HEK293 (cell line): ENCODE measurements at regions not wholly inside any gene's neighbourhood (a gene's known extent, or its start where the extent isn't known, plus 50 kb on each side); places are given as distances from the start of the nearest gene placed in this dataset.

Experiments used
- CTCF ChIA-PET: fragments of 350-600 bp; formaldehyde crosslinking; extraction: SDS; loops from one replicate; lab custom pipeline; 2021; ENCODE audit warnings: antibody characterized with exemption; lab: Yijun Ruan, JAX
- POLR2A ChIA-PET: fragments of 300-600 bp; formaldehyde crosslinking; extraction: SDS; loops from one replicate; lab custom pipeline; 2020; ENCODE audit warnings: antibody characterized with exemption, inconsistent platforms; lab: Yijun Ruan, JAX
- H3K27ac ChIP-seq: fragments of 200-500 bp; sonication (Bioruptor generic); 2 replicates; pipeline ENCODE4 v1.5.1; 2014; ENCODE audit warnings: low read depth, low read length, control low read depth, inconsistent platforms; ENCODE audit errors: extremely low read depth
- H3K36me3 ChIP-seq, 2 experiments: fragments of 200-500 bp in 1 of 2; sonication (Bioruptor generic) in 1 of 2; 1 replicate in 1 of 2; 2 replicates in 1 of 2; pipeline ENCODE4 v1.5.1; 2014 to 2017; ENCODE audit warnings: inconsistent platforms in 2 of 2, low read length in 2 of 2; ENCODE audit not compliant: control insufficient read depth in 2 of 2, insufficient read depth in 1 of 2
- H3K4me1 ChIP-seq: fragments of 200-500 bp; sonication (Bioruptor generic); 2 replicates; pipeline ENCODE4 v1.5.1; 2014; ENCODE audit warnings: mild to moderate bottlenecking, low read length, inconsistent platforms; ENCODE audit not compliant: control insufficient read depth, insufficient read depth
- H3K4me3 ChIP-seq: 2 replicates; pipeline ENCODE4 v1.5.1; 2011; ENCODE audit warnings: low read depth, mild to moderate bottlenecking, control low read depth, low read length, moderate library complexity
- H3K9me3 ChIP-seq: fragments of 200-500 bp; sonication (Bioruptor generic); 2 replicates; pipeline ENCODE4 v1.5.1; 2014; ENCODE audit warnings: low read depth, low read length, inconsistent platforms; ENCODE audit not compliant: control insufficient read depth, insufficient read depth
- FEZF1 ChIP-seq: fragments of 450-650 bp; formaldehyde crosslinking; IDR thresholded peaks from 2 replicates; pipeline ENCODE4 v1.5.1; 2016; ENCODE audit warnings: missing biosample characterization, missing genetic modification characterization
- GLI2 ChIP-seq: fragments of 450-650 bp; formaldehyde crosslinking; IDR thresholded peaks from 2 replicates; pipeline ENCODE4; 2017; ENCODE audit warnings: missing biosample characterization, missing genetic modification characterization, low read depth, borderline replicate concordance
- HOXA7 ChIP-seq: sonication (generic); formaldehyde crosslinking; IDR thresholded peaks from 2 replicates; pipeline ENCODE4 v1.8.1; 2022; ENCODE audit warnings: missing genetic modification reagents, borderline replicate concordance
- PRDM1 ChIP-seq: fragments of 450-650 bp; formaldehyde crosslinking; IDR thresholded peaks from 2 replicates; pipeline ENCODE4; 2016; ENCODE audit warnings: missing biosample characterization, missing genetic modification characterization
- REPIN1 ChIP-seq: fragments of 450-650 bp; formaldehyde crosslinking; IDR thresholded peaks from 2 replicates; pipeline ENCODE4 v1.5.1; 2017; ENCODE audit warnings: missing biosample characterization, missing genetic modification characterization, low read depth
- SALL2 ChIP-seq: fragments of 450-650 bp; formaldehyde crosslinking; IDR thresholded peaks from 2 replicates; pipeline ENCODE4 v1.5.0; 2017; ENCODE audit warnings: missing biosample characterization, mild to moderate bottlenecking, missing genetic modification characterization, borderline replicate concordance
- SP3 ChIP-seq: fragments of 450-650 bp; formaldehyde crosslinking; IDR thresholded peaks from 2 replicates; pipeline ENCODE4 v1.5.1; 2016; ENCODE audit warnings: missing biosample characterization, missing genetic modification characterization
- ZBTB48 ChIP-seq: fragments of 450-650 bp; formaldehyde crosslinking; IDR thresholded peaks from 2 replicates; pipeline ENCODE4 v1.5.1; 2016; ENCODE audit warnings: missing biosample characterization, missing genetic modification characterization
- ZFP37 ChIP-seq: fragments of 450-650 bp; formaldehyde crosslinking; IDR thresholded peaks from 2 replicates; pipeline ENCODE4 v1.5.1; 2016; ENCODE audit warnings: missing biosample characterization, missing genetic modification characterization
- ZIC2 ChIP-seq: fragments of 450-650 bp; formaldehyde crosslinking; IDR thresholded peaks from 2 replicates; pipeline ENCODE4 v1.5.1; 2016; ENCODE audit warnings: missing biosample characterization, missing genetic modification characterization
- ZNF138 ChIP-seq: fragments of 450-650 bp; formaldehyde crosslinking; IDR thresholded peaks from 2 replicates; pipeline ENCODE4 v1.5.1; 2016; ENCODE audit warnings: missing biosample characterization, missing genetic modification characterization, borderline replicate concordance
- ZNF24 ChIP-seq: fragments of 450-650 bp; formaldehyde crosslinking; IDR thresholded peaks from 2 replicates; pipeline ENCODE4 v1.5.1; 2016; ENCODE audit warnings: missing biosample characterization, missing genetic modification characterization
- ZNF292 ChIP-seq: fragments of 450-650 bp; formaldehyde crosslinking; IDR thresholded peaks from 2 replicates; pipeline ENCODE4 v1.5.1; 2016; ENCODE audit warnings: low read depth, missing biosample characterization, missing genetic modification characterization, borderline replicate concordance
- ZNF366 ChIP-seq: fragments of 450-650 bp; formaldehyde crosslinking; conservative IDR thresholded peaks from 2 replicates; pipeline ENCODE4 v1.5.1; 2016; ENCODE audit warnings: missing biosample characterization, missing genetic modification characterization
- ZNF391 ChIP-seq: fragments of 450-650 bp; formaldehyde crosslinking; IDR thresholded peaks from 2 replicates; pipeline ENCODE4 v1.5.1; 2016; ENCODE audit warnings: low read depth, missing biosample characterization, missing genetic modification characterization, borderline replicate concordance
- ZNF514 ChIP-seq: fragments of 450-650 bp; formaldehyde crosslinking; IDR thresholded peaks from 2 replicates; pipeline ENCODE4 v1.5.1; 2016; ENCODE audit warnings: missing biosample characterization, missing genetic modification characterization
- ZNF600 ChIP-seq: fragments of 450-650 bp; formaldehyde crosslinking; IDR thresholded peaks from 2 replicates; pipeline ENCODE4 v1.5.1; 2016; ENCODE audit warnings: missing biosample characterization, missing genetic modification characterization
- ZSCAN30 ChIP-seq: fragments of 450-650 bp; IDR thresholded peaks from 2 replicates; pipeline ENCODE4 v1.5.1; 2018; ENCODE audit warnings: missing biosample characterization, mild to moderate bottlenecking, missing genetic modification characterization, moderate library complexity
- TF ChIP-seq, protein P1 (sequence below): fragments of 450-650 bp; formaldehyde crosslinking; IDR thresholded peaks from 2 replicates; pipeline ENCODE4 v1.5.1; 2016; ENCODE audit warnings: missing biosample characterization, missing genetic modification characterization, borderline replicate concordance
- TF ChIP-seq, protein P2 (sequence below): fragments of 450-650 bp; formaldehyde crosslinking; IDR thresholded peaks from 2 replicates; pipeline ENCODE4 v1.5.1; 2017; ENCODE audit warnings: missing biosample characterization, missing genetic modification characterization
- TF ChIP-seq, protein P3 (sequence below): sonication (generic); formaldehyde crosslinking; IDR thresholded peaks from 2 replicates; pipeline ENCODE4 v1.8.1; 2022; ENCODE audit warnings: mild to moderate bottlenecking, moderate library complexity, missing genetic modification reagents
- TF ChIP-seq, protein P4 (sequence below): fragments of 450-650 bp; formaldehyde crosslinking; IDR thresholded peaks from 2 replicates; pipeline ENCODE4 v1.5.1; 2016; ENCODE audit warnings: missing biosample characterization, missing genetic modification characterization
- TF ChIP-seq, protein P5 (sequence below): fragments of 450-650 bp; formaldehyde crosslinking; IDR thresholded peaks from 2 replicates; pipeline ENCODE4 v1.5.1; 2017; ENCODE audit warnings: missing biosample characterization, missing genetic modification characterization

DNA sequence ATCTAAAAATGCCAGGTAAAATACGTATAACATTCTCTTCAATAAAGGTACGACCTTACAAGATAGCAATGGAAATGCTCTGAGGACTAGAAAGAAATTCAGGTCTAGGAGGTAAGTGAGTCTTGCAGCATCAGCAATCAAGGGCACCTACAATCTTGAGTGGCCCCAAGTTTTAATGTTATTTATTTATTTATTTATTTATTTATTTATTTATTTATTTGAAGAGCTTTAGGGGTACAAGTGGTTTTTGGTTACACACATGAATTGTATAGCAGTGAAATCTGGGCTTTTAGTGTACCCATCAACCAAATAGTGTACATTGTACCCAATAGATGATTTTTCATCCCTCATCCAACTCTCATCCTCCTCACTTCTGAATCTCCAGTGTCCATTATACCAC, 574.0 kb upstream of the POU3F2 start (continued):
- TF ChIP-seq, protein P1, sequence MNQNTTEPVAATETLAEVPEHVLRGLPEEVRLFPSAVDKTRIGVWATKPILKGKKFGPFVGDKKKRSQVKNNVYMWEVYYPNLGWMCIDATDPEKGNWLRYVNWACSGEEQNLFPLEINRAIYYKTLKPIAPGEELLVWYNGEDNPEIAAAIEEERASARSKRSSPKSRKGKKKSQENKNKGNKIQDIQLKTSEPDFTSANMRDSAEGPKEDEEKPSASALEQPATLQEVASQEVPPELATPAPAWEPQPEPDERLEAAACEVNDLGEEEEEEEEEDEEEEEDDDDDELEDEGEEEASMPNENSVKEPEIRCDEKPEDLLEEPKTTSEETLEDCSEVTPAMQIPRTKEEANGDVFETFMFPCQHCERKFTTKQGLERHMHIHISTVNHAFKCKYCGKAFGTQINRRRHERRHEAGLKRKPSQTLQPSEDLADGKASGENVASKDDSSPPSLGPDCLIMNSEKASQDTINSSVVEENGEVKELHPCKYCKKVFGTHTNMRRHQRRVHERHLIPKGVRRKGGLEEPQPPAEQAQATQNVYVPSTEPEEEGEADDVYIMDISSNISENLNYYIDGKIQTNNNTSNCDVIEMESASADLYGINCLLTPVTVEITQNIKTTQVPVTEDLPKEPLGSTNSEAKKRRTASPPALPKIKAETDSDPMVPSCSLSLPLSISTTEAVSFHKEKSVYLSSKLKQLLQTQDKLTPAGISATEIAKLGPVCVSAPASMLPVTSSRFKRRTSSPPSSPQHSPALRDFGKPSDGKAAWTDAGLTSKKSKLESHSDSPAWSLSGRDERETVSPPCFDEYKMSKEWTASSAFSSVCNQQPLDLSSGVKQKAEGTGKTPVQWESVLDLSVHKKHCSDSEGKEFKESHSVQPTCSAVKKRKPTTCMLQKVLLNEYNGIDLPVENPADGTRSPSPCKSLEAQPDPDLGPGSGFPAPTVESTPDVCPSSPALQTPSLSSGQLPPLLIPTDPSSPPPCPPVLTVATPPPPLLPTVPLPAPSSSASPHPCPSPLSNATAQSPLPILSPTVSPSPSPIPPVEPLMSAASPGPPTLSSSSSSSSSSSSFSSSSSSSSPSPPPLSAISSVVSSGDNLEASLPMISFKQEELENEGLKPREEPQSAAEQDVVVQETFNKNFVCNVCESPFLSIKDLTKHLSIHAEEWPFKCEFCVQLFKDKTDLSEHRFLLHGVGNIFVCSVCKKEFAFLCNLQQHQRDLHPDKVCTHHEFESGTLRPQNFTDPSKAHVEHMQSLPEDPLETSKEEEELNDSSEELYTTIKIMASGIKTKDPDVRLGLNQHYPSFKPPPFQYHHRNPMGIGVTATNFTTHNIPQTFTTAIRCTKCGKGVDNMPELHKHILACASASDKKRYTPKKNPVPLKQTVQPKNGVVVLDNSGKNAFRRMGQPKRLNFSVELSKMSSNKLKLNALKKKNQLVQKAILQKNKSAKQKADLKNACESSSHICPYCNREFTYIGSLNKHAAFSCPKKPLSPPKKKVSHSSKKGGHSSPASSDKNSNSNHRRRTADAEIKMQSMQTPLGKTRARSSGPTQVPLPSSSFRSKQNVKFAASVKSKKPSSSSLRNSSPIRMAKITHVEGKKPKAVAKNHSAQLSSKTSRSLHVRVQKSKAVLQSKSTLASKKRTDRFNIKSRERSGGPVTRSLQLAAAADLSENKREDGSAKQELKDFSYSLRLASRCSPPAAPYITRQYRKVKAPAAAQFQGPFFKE, result no peak
- TF ChIP-seq ZNF138 (tag by site-specific recombination), result no peak
- TF ChIP-seq, protein P2, sequence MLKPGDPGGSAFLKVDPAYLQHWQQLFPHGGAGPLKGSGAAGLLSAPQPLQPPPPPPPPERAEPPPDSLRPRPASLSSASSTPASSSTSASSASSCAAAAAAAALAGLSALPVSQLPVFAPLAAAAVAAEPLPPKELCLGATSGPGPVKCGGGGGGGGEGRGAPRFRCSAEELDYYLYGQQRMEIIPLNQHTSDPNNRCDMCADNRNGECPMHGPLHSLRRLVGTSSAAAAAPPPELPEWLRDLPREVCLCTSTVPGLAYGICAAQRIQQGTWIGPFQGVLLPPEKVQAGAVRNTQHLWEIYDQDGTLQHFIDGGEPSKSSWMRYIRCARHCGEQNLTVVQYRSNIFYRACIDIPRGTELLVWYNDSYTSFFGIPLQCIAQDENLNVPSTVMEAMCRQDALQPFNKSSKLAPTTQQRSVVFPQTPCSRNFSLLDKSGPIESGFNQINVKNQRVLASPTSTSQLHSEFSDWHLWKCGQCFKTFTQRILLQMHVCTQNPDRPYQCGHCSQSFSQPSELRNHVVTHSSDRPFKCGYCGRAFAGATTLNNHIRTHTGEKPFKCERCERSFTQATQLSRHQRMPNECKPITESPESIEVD (tag by site-specific recombination), result no peak
- no peak for TF ChIP-seq ZNF391
- no peak for TF ChIP-seq ZBTB48
- TF ChIP-seq, protein P3, sequence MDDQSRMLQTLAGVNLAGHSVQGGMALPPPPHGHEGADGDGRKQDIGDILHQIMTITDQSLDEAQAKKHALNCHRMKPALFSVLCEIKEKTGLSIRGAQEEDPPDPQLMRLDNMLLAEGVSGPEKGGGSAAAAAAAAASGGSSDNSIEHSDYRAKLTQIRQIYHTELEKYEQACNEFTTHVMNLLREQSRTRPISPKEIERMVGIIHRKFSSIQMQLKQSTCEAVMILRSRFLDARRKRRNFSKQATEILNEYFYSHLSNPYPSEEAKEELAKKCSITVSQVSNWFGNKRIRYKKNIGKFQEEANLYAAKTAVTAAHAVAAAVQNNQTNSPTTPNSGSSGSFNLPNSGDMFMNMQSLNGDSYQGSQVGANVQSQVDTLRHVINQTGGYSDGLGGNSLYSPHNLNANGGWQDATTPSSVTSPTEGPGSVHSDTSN, result no peak
- no peak for TF ChIP-seq ZNF24 (tag by site-specific recombination)

DNA sequence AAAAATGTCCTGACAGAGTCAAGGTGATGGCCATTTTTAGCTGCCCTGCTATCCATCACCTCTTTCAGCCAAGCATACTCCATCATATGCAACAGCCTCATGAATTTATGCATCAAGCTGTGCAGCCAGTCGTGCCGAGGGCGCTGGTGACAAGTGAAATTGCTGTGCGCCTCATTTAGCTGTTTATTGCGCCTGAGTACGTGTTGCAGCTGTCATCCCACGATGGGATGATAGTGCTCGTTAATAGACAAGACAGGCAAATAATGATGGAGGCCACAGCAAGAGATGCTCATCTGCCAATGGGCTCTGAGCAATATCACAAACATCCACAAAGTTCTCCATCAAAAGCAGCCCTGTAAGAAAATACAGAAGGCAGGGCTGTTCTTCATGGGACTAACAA, 562.3 kb upstream of the POU3F2 start:
- Histone ChIP-seq H3K27ac (no peak overlapping the region), H3K9me3 (no peaks in the 10 kb centered on the region), H3K4me3 (no peak overlapping the region), H3K4me1 (no peaks in the 10 kb centered on the region), H3K36me3 (no peaks in the 10 kb centered on the region)
- ChIA-PET CTCF (no interaction called here), POLR2A (no interaction called here)
- TF ChIP-seq ZFP37 (tag by site-specific recombination), result no peak
- TF ChIP-seq ZNF366 (tag by site-specific recombination), result no peak
- TF ChIP-seq PRDM1 (tag by site-specific recombination), result no peak
- TF ChIP-seq ZNF600, result no peak
- TF ChIP-seq HOXA7, result no peak
- no peak for TF ChIP-seq REPIN1 (tag by site-specific recombination)
- TF ChIP-seq ZSCAN30 (tag by site-specific recombination), result no peak
- TF ChIP-seq GLI2 (tag by site-specific recombination), result no peak
- TF ChIP-seq SP3 (tag by site-specific recombination), result no peak
- no peak for TF ChIP-seq ZNF292
- TF ChIP-seq, protein P4, sequence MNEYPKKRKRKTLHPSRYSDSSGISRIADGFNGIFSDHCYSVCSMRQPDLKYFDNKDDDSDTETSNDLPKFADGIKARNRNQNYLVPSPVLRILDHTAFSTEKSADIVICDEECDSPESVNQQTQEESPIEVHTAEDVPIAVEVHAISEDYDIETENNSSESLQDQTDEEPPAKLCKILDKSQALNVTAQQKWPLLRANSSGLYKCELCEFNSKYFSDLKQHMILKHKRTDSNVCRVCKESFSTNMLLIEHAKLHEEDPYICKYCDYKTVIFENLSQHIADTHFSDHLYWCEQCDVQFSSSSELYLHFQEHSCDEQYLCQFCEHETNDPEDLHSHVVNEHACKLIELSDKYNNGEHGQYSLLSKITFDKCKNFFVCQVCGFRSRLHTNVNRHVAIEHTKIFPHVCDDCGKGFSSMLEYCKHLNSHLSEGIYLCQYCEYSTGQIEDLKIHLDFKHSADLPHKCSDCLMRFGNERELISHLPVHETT, result no peak
- TF ChIP-seq ZNF514, result no peak
- no peak for TF ChIP-seq SALL2 (tag by site-specific recombination)
- no peak for TF ChIP-seq FEZF1
- no peak for TF ChIP-seq ZIC2 (tag by site-specific recombination)
- TF ChIP-seq, protein P5, sequence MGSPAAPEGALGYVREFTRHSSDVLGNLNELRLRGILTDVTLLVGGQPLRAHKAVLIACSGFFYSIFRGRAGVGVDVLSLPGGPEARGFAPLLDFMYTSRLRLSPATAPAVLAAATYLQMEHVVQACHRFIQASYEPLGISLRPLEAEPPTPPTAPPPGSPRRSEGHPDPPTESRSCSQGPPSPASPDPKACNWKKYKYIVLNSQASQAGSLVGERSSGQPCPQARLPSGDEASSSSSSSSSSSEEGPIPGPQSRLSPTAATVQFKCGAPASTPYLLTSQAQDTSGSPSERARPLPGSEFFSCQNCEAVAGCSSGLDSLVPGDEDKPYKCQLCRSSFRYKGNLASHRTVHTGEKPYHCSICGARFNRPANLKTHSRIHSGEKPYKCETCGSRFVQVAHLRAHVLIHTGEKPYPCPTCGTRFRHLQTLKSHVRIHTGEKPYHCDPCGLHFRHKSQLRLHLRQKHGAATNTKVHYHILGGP (tag by site-specific recombination), result no peak
